Astrocyte (in vitro differentiated cells and primary cell): ENCODE measurements at regions not wholly inside any gene's neighbourhood (a gene's known extent, or its start where the extent isn't known, plus 50 kb on each side); places are given as distances from the start of the nearest gene placed in this dataset.

Source experiments
- DNase-seq: peaks from one replicate; pipeline ENCODE4 v3.0.0-alpha.2; 2010; ENCODE audit warnings: low read depth
- FAIRE-seq: peaks from 2 replicates; lab custom pipeline; 2011; peaks lifted over from hg19 to GRCh38; lab: Jason Lieb, UNC
- H2AFZ ChIP-seq: 2 replicates; pipeline ENCODE4 v1.6.0; 2012; ENCODE audit warnings: low read depth, low read length, inconsistent platforms
- H3K27ac ChIP-seq: 2 replicates; pipeline ENCODE4 v1.5.1; 2011; ENCODE audit warnings: low read depth, low read length, inconsistent platforms
- H3K27me3 ChIP-seq: 2 replicates; pipeline ENCODE4 v1.6.0; 2011; ENCODE audit warnings: low read length, inconsistent platforms; ENCODE audit not compliant: insufficient read depth
- H3K36me3 ChIP-seq: 2 replicates; pipeline ENCODE4 v1.5.1; 2011; ENCODE audit warnings: low read length, inconsistent platforms; ENCODE audit not compliant: insufficient read depth
- H3K4me1 ChIP-seq: 2 replicates; pipeline ENCODE4 v1.5.1; 2011; ENCODE audit warnings: low read length, inconsistent platforms; ENCODE audit not compliant: insufficient read depth
- H3K4me2 ChIP-seq: 2 replicates; pipeline ENCODE4 v1.6.0; 2012; ENCODE audit warnings: low read length, inconsistent platforms
- H3K4me3 ChIP-seq: 2 replicates; pipeline ENCODE4 v1.5.1; 2011; ENCODE audit warnings: low read depth, mild to moderate bottlenecking, low read length, inconsistent platforms; ENCODE audit not compliant: insufficient read depth
- H3K79me2 ChIP-seq: 2 replicates; pipeline ENCODE4 v1.6.0; 2012; ENCODE audit warnings: mild to moderate bottlenecking, low read length, inconsistent platforms; ENCODE audit not compliant: insufficient read depth
- H3K9ac ChIP-seq: 2 replicates; pipeline ENCODE4 v1.6.0; 2012; ENCODE audit warnings: mild to moderate bottlenecking, low read length, inconsistent platforms
- H3K9me3 ChIP-seq: 2 replicates; pipeline ENCODE4 v1.5.1; 2012; ENCODE audit warnings: low read depth, mild to moderate bottlenecking, low read length, inconsistent platforms; ENCODE audit not compliant: insufficient read depth
- H4K20me1 ChIP-seq: 2 replicates; pipeline ENCODE4 v1.6.0; 2012; ENCODE audit warnings: low read length, inconsistent platforms; ENCODE audit not compliant: insufficient read depth
- H3K27ac Mint-ChIP-seq: one replicate; pipeline ENCODE4 v1.8.0; 2021; ENCODE audit warnings: mild to moderate bottlenecking, mixed read lengths; ENCODE audit not compliant: unreplicated experiment
- H3K27me3 Mint-ChIP-seq: one replicate; pipeline ENCODE4 v1.8.0; 2021; ENCODE audit warnings: low read depth, mixed read lengths; ENCODE audit not compliant: unreplicated experiment
- H3K36me3 Mint-ChIP-seq: one replicate; pipeline ENCODE4 v1.8.0; 2021; ENCODE audit warnings: low read depth, mixed read lengths; ENCODE audit not compliant: unreplicated experiment
- H3K4me1 Mint-ChIP-seq: one replicate; pipeline ENCODE4 v1.8.0; 2021; ENCODE audit warnings: low read depth, mixed read lengths; ENCODE audit not compliant: unreplicated experiment
- H3K4me3 Mint-ChIP-seq: one replicate; pipeline ENCODE4 v1.8.0; 2021; ENCODE audit warnings: mild to moderate bottlenecking, moderate library complexity, mixed read lengths; ENCODE audit not compliant: unreplicated experiment
- H3K9me3 Mint-ChIP-seq: one replicate; pipeline ENCODE4 v1.8.0; 2021; ENCODE audit warnings: mild to moderate bottlenecking, mixed read lengths; ENCODE audit not compliant: unreplicated experiment
- CTCF ChIP-seq: IDR thresholded peaks from 2 replicates; pipeline ENCODE4 v1.5.1; 2011; ENCODE audit warnings: low read depth, mild to moderate bottlenecking, inconsistent platforms, low read length, moderate library complexity; ENCODE audit not compliant: insufficient read depth
- EZH2 ChIP-seq: IDR thresholded peaks from 2 replicates; pipeline ENCODE4 v1.6.1; 2012; ENCODE audit warnings: mild to moderate bottlenecking, low read length, inconsistent platforms; ENCODE audit not compliant: insufficient read depth

DNA sequence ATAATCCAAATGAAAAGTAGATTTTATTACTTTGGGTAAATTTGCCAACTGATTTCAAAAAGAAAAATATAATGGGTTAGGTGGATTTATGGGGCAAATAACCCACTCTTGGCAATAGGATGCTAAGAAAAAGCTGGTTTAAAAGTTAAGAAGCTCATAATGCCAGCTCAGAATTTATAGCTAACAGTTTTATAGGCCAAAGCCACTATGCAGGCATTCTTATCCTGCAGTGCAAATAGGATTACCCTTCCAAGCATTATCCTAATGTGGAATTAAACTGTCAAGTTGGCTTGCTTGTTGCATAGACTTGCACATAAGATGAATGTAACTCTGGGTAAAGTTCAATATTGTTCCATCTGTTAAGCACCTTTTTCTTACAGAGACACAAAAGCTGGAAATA is 703.0 kb downstream of the PCDH18 start:
- Histone ChIP-seq H3K4me2 (no peak overlapping the region), H3K4me3 (no peak overlapping the region), H2AFZ (no peak overlapping the region), H3K36me3 (no peaks in the 10 kb centered on the region), H3K27me3 (no peaks in the 10 kb centered on the region), H3K9me3 (no peaks in the 10 kb centered on the region), H4K20me1 (no peaks in the 10 kb centered on the region), H3K27ac (no peak overlapping the region), H3K4me1 (no peaks in the 10 kb centered on the region), H3K9ac (no peak overlapping the region), H3K79me2 (no peaks in the 10 kb centered on the region)
- no peaks in the 10 kb centered on the region for H3K36me3 Mint-ChIP-seq
- H3K4me3 Mint-ChIP-seq, result no peak overlapping the region
- no peak for FAIRE-seq
- no peaks in the 10 kb centered on the region for H3K9me3 Mint-ChIP-seq
- no peak overlapping the region for H3K27ac Mint-ChIP-seq
- no peaks in the 10 kb centered on the region for H3K27me3 Mint-ChIP-seq
- no peaks in the 10 kb centered on the region for H3K4me1 Mint-ChIP-seq
- TF ChIP-seq CTCF, result no peak
- TF ChIP-seq EZH2, result no peak
- DNase-seq, result no peak

DNA sequence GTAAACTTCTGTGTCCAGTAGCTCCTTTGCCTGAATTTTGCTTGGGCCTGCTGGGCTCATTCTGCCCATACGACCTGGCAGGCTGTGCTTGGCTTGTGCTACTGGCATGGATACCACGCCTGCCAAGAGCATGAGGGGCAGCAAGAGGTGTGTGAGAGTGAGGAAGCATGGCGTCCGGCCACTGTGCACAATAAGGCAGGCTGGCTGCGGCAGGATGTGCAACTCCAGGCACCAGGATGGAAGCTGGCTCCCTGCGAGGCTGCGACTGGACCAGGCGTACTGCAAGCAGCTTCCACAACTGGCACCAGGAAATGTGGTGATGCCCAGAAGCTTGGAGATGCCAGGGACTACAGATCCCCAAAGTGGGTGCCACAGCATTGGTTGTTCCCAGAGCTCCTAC is 709.3 kb downstream of the PCDH18 start:
- no peaks in the 10 kb centered on the region for H3K36me3 Mint-ChIP-seq

More for the DNA sequence above, 709.3 kb downstream of the PCDH18 start:
- H3K4me2 ChIP-seq, result no peak overlapping the region
- no peaks in the 10 kb centered on the region for H3K79me2 ChIP-seq
- H3K27me3 ChIP-seq, result no peaks in the 10 kb centered on the region
- no peak overlapping the region for H3K9ac ChIP-seq
- H2AFZ ChIP-seq, result no peak overlapping the region
- no peaks in the 10 kb centered on the region for H3K36me3 ChIP-seq
- H3K9me3 Mint-ChIP-seq, result no peaks in the 10 kb centered on the region
- FAIRE-seq (no peak), DNase-seq (no peak)
- H3K4me1 ChIP-seq, result no peaks in the 10 kb centered on the region
- no peak overlapping the region for H3K4me3 ChIP-seq
- TF ChIP-seq CTCF, result no peak
- TF ChIP-seq EZH2, result no peak
- peaks cover 7% of the 10 kb centered on the region for H3K4me1 Mint-ChIP-seq
- H3K27ac ChIP-seq, result no peak overlapping the region
- H4K20me1 ChIP-seq, result no peaks in the 10 kb centered on the region
- no peaks in the 10 kb centered on the region for H3K27me3 Mint-ChIP-seq
- no peaks in the 10 kb centered on the region for H3K9me3 ChIP-seq
- no peak overlapping the region for H3K27ac Mint-ChIP-seq
- no peak overlapping the region for H3K4me3 Mint-ChIP-seq
